ENCODE measurements at regions not wholly inside any gene's neighbourhood (a gene's known extent, or its start where the extent isn't known, plus 50 kb on each side); places are given as distances from the start of the nearest gene placed in this dataset.

GRCh38 chr12:126651133-126651532 lies 1585.9 kb downstream of the AACS start:
- H3K36me3 ChIP-seq (ENCODE audit: insufficient read depth, low read length) = no peaks in the 10 kb centered on the region
- H3K9me3 ChIP-seq (ENCODE audit: low read length) = no peaks in the 10 kb centered on the region
- H3K9ac ChIP-seq (ENCODE audit: low read length) = no peak overlapping the region
- TF ChIP-seq RAD21 (conservative IDR thresholded peaks at IDR 0.05) = no peak
- TF ChIP-seq CTCF (IDR thresholded peaks at IDR 0.05; ENCODE audit: poor library complexity, severe bottlenecking) = no peak
- no peak for TF ChIP-seq REST (IDR thresholded peaks at IDR 0.05; ENCODE audit: borderline replicate concordance)
- no peak for TF ChIP-seq POLR2AphosphoS5 (IDR thresholded peaks at IDR 0.05)
- no peak for TF ChIP-seq SMC3 (conservative IDR thresholded peaks at IDR 0.05; ENCODE audit: poor library complexity)
- no peak for TF ChIP-seq TAF1 (IDR thresholded peaks at IDR 0.05; ENCODE audit: low read depth)
- TF ChIP-seq EP300 (conservative IDR thresholded peaks at IDR 0.05; ENCODE audit: poor library complexity, severe bottlenecking) = no peak
- TF ChIP-seq MXI1 (conservative IDR thresholded peaks at IDR 0.05; ENCODE audit: poor library complexity, severe bottlenecking) = no peak
- no peak for TF ChIP-seq EZH2 (IDR thresholded peaks at IDR 0.05; ENCODE audit: borderline replicate concordance, insufficient read depth, low read length, poor library complexity, severe bottlenecking)
- H3K27ac ChIP-seq (ENCODE audit: low read length) = no peak overlapping the region
- H3K79me2 ChIP-seq (replicated peaks; ENCODE audit: insufficient read depth, low read length) = no peaks in the 10 kb centered on the region
- H3K27me3 ChIP-seq (ENCODE audit: insufficient read depth, low read depth, low read length) = no peaks in the 10 kb centered on the region
- no peak overlapping the region for H2AFZ ChIP-seq (ENCODE audit: low read depth, low read length)
- no peaks in the 10 kb centered on the region for H3K9me2 ChIP-seq (ENCODE audit: insufficient read depth, low read length)
- H3K4me2 ChIP-seq (ENCODE audit: low read length) = no peak overlapping the region
- H4K20me1 ChIP-seq (ENCODE audit: insufficient read depth) = no peaks in the 10 kb centered on the region
- H3K4me3 ChIP-seq (ENCODE audit: low read length) = no peak overlapping the region
- no peaks in the 10 kb centered on the region for H3F3A ChIP-seq (ENCODE audit: insufficient read depth, low read length, poor library complexity, severe bottlenecking)

GRCh38 chr12:126663304-126664094 lies 1598.3 kb downstream of the AACS start:
- H3K4me3 ChIP-seq (ENCODE audit: low read length) = no peak overlapping the region
- no peak overlapping the region for H3K4me2 ChIP-seq (ENCODE audit: low read length)
- no peaks in the 10 kb centered on the region for H3K36me3 ChIP-seq (ENCODE audit: insufficient read depth, low read length)
- no peaks in the 10 kb centered on the region for H3K79me2 ChIP-seq (replicated peaks; ENCODE audit: insufficient read depth, low read length)
- H2AFZ ChIP-seq (ENCODE audit: low read depth, low read length) = no peak overlapping the region
- no peak overlapping the region for H3K27ac ChIP-seq (ENCODE audit: low read length)
- H3K27me3 ChIP-seq (ENCODE audit: insufficient read depth, low read depth, low read length) = no peaks in the 10 kb centered on the region
- no peaks in the 10 kb centered on the region for H4K20me1 ChIP-seq (ENCODE audit: insufficient read depth)
- no peaks in the 10 kb centered on the region for H3F3A ChIP-seq (ENCODE audit: insufficient read depth, low read length, poor library complexity, severe bottlenecking)
- no peaks in the 10 kb centered on the region for H3K9me3 ChIP-seq (ENCODE audit: low read length)
- no peak for TF ChIP-seq MXI1 (conservative IDR thresholded peaks at IDR 0.05; ENCODE audit: poor library complexity, severe bottlenecking)
- peak; percentile 48 for TF ChIP-seq SMC3 (conservative IDR thresholded peaks at IDR 0.05; ENCODE audit: poor library complexity)
- TF ChIP-seq RAD21 (conservative IDR thresholded peaks at IDR 0.05) = peak; percentile 54
- peak; percentile 49 for TF ChIP-seq CTCF (IDR thresholded peaks at IDR 0.05; ENCODE audit: poor library complexity, severe bottlenecking)
- no peak for TF ChIP-seq EP300 (conservative IDR thresholded peaks at IDR 0.05; ENCODE audit: poor library complexity, severe bottlenecking)
- H3K9me2 ChIP-seq (ENCODE audit: insufficient read depth, low read length) = no peaks in the 10 kb centered on the region
- no peak overlapping the region for H3K9ac ChIP-seq (ENCODE audit: low read length)
